ENCODE measurements at regions not wholly inside any gene's neighbourhood (a gene's known extent, or its start where the extent isn't known, plus 50 kb on each side); places are given as distances from the start of the nearest gene placed in this dataset.

GRCh38 chrX:122445466-122445865 is 738.6 kb upstream of the GRIA3 start:
- no peak for TF ChIP-seq POLR2A (IDR thresholded peaks at IDR 0.05)
- TF ChIP-seq, protein P1, sequence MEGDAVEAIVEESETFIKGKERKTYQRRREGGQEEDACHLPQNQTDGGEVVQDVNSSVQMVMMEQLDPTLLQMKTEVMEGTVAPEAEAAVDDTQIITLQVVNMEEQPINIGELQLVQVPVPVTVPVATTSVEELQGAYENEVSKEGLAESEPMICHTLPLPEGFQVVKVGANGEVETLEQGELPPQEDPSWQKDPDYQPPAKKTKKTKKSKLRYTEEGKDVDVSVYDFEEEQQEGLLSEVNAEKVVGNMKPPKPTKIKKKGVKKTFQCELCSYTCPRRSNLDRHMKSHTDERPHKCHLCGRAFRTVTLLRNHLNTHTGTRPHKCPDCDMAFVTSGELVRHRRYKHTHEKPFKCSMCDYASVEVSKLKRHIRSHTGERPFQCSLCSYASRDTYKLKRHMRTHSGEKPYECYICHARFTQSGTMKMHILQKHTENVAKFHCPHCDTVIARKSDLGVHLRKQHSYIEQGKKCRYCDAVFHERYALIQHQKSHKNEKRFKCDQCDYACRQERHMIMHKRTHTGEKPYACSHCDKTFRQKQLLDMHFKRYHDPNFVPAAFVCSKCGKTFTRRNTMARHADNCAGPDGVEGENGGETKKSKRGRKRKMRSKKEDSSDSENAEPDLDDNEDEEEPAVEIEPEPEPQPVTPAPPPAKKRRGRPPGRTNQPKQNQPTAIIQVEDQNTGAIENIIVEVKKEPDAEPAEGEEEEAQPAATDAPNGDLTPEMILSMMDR (IDR thresholded peaks at IDR 0.05): no peak
- TF ChIP-seq POLR2AphosphoS5 (IDR thresholded peaks at IDR 0.05): no peak
